B cell (primary cell): ENCODE measurements at regions not wholly inside any gene's neighbourhood (a gene's known extent, or its start where the extent isn't known, plus 50 kb on each side); places are given as distances from the start of the nearest gene placed in this dataset.

ENCODE experiments used
- ATAC-seq: fragments of 200-7000 bp; cut with Tn5 transposase; one replicate; pipeline ENCODE4 v1.10.0; 2021; ENCODE audit warnings: low read depth, mild to moderate bottlenecking, moderate number of reproducible peaks, moderate library complexity
- CTCF ChIA-PET: fragments of 350-600 bp; sonication (Branson Sonifier 250); formaldehyde crosslinking; loops from one replicate; lab custom pipeline; 2021; ENCODE audit warnings: antibody characterized with exemption, inconsistent platforms; lab: Charles Lee
- POLR2A ChIA-PET: fragments of 350-600 bp; sonication (Branson Sonifier 250); formaldehyde crosslinking; loops from one replicate; lab custom pipeline; 2021; ENCODE audit warnings: antibody characterized with exemption; lab: Charles Lee
- DNase-seq: peaks from one replicate; pipeline ENCODE4 v3.0.0; 2013
- H2AFZ ChIP-seq: 2 replicates; pipeline ENCODE4 v1.6.1; 2012; ENCODE audit warnings: mild to moderate bottlenecking, low read depth, low read length; ENCODE audit not compliant: insufficient read depth, poor library complexity, severe bottlenecking
- H3K27ac ChIP-seq, 2 donors: 1 replicate in 1 of 2; 2 replicates in 1 of 2; pipeline ENCODE4 v1.5.1; 2012 to 2013; ENCODE audit warnings: low read length in 2 of 2, mild to moderate bottlenecking in 2 of 2, moderate library complexity in 1 of 2
- H3K27me3 ChIP-seq, 4 experiments: fragments of 200-600 bp in 1 of 4; sonication (generic) in 1 of 4; replicated peaks in 1 of 4; 1 replicate in 2 of 4; 2 replicates in 2 of 4; pipeline versions ENCODE4 v1.6.1 to v1.7.0; 2013 to 2016; ENCODE audit warnings: low read length in 3 of 4, mild to moderate bottlenecking in 2 of 4, mixed read lengths in 1 of 4, moderate library complexity in 1 of 4; ENCODE audit not compliant: insufficient read depth in 4 of 4, control insufficient read depth in 3 of 4; ENCODE audit errors: control extremely low read depth in 1 of 4
- H3K36me3 ChIP-seq, 2 experiments: replicated peaks in 1 of 2; 1 replicate in 1 of 2; 2 replicates in 1 of 2; pipeline versions ENCODE4 v1.6.1 to v1.7.1; 2013; ENCODE audit warnings: low read length in 1 of 2; ENCODE audit not compliant: insufficient read depth in 2 of 2, control insufficient read depth in 1 of 2; ENCODE audit errors: control extremely low read depth in 1 of 2, extremely low read depth in 1 of 2
- H3K4me1 ChIP-seq, 2 donors: fragments of 200-600 bp in 1 of 2; sonication (generic) in 1 of 2; 1 replicate in 1 of 2; 2 replicates in 1 of 2; pipeline versions ENCODE4 v1.5.1 to v1.6.1; 2013 to 2017; ENCODE audit warnings: low read length in 2 of 2; ENCODE audit not compliant: control insufficient read depth in 2 of 2, insufficient read depth in 2 of 2
- H3K4me2 ChIP-seq: replicated peaks from 2 replicates; pipeline ENCODE3; 2012; ENCODE audit warnings: mild to moderate bottlenecking, low read depth, low read length; ENCODE audit not compliant: poor library complexity, severe bottlenecking
- H3K4me3 ChIP-seq, 5 experiments: fragments of 200-600 bp in 1 of 5; sonication (generic) in 1 of 5; 1 replicate in 3 of 5; 2 replicates in 2 of 5; pipeline versions ENCODE4 v1.5.1 to v1.7.0; 2011 to 2016; ENCODE audit warnings: low read length in 4 of 5, mild to moderate bottlenecking in 4 of 5, low read depth in 2 of 5, control low read depth in 1 of 5, moderate library complexity in 1 of 5; ENCODE audit not compliant: insufficient read depth in 1 of 5; ENCODE audit errors: control extremely low read depth in 1 of 5, extremely low read depth in 1 of 5
- H3K79me2 ChIP-seq: fragments of 200-600 bp; sonication (generic); one replicate; pipeline ENCODE4 v1.6.0; 2016; ENCODE audit warnings: low read length; ENCODE audit not compliant: control insufficient read depth, insufficient read depth
- H3K9ac ChIP-seq: fragments of 200-600 bp; sonication (generic); 2 replicates; pipeline ENCODE4 v1.6.1; 2017; ENCODE audit warnings: mild to moderate bottlenecking, low read length, moderate library complexity
- H3K9me3 ChIP-seq, 3 donors: one replicate each; pipeline versions ENCODE4 v1.6.1 to v1.7.1; 2013; ENCODE audit warnings: low read length in 2 of 3; ENCODE audit not compliant: control insufficient read depth in 2 of 3, insufficient read depth in 1 of 3; ENCODE audit errors: control extremely low read depth in 1 of 3
- H4K20me1 ChIP-seq: 2 replicates; pipeline ENCODE4 v1.6.0; 2012; ENCODE audit warnings: mild to moderate bottlenecking, low read length; ENCODE audit not compliant: insufficient read depth, control insufficient read depth, poor library complexity, severe bottlenecking
- H3K27ac Mint-ChIP-seq: one replicate; pipeline ENCODE4 v1.8.0; 2021; ENCODE audit warnings: mixed read lengths
- H3K27me3 Mint-ChIP-seq: one replicate; pipeline ENCODE4 v1.8.0; 2021; ENCODE audit warnings: mixed read lengths
- H3K4me1 Mint-ChIP-seq: one replicate; pipeline ENCODE4 v1.8.0; 2021; ENCODE audit warnings: mixed read lengths
- H3K4me3 Mint-ChIP-seq: one replicate; pipeline ENCODE4 v1.8.0; 2021; ENCODE audit warnings: mixed read lengths
- H3K9me3 Mint-ChIP-seq: one replicate; pipeline ENCODE4 v1.8.0; 2022; ENCODE audit warnings: mixed read lengths; ENCODE audit not compliant: insufficient read depth
- EZH2 ChIP-seq: IDR thresholded peaks from 2 replicates; pipeline ENCODE4 v1.6.1; 2012; ENCODE audit warnings: borderline replicate concordance, low read depth, mild to moderate bottlenecking, moderate library complexity, low read length; ENCODE audit not compliant: insufficient read depth, poor library complexity, severe bottlenecking
- WGBS: methylation state at CpG from one replicate; pipeline ENCODE4 v1.1.5; 2013; ENCODE audit warnings: missing lambda C conversion rate; ENCODE audit not compliant: insufficient coverage; 5-methylcytosine and 5-hydroxymethylcytosine counted together
- intact Hi-C: fragments of 100-400 bp; cut with micrococcal nuclease; formaldehyde crosslinking; loops from one replicate; pipeline ENCODE4 v1.10.0; 2022
- TF ChIP-seq, protein P1 (sequence below): fragments of 200-600 bp; IDR thresholded peaks from one replicate; pipeline ENCODE4 v1.8.0; 2022; ENCODE audit warnings: antibody characterized with exemption, mild to moderate bottlenecking

GRCh38 chr3:27655547-27655946 lies 66.6 kb downstream of the EOMES start:
- no peak overlapping the region for H3K9ac ChIP-seq
- H3K4me1 Mint-ChIP-seq, result no peaks in the 10 kb centered on the region
- H4K20me1 ChIP-seq, result no peaks in the 10 kb centered on the region
- H3K36me3 ChIP-seq, result no peaks in the 10 kb centered on the region
- H3K4me1 ChIP-seq, result no peaks in the 10 kb centered on the region
- H3K4me3 Mint-ChIP-seq, result no peak overlapping the region
- ChIA-PET POLR2A (no interaction called here), CTCF (no interaction called here)
- no peak for ATAC-seq
- intact Hi-C loops, result loop anchor here (5.0 kb wide), 1 partner anchor 298 kb away; no protein-coding TSS in a partner anchor
- DNase-seq, result no peak
- WGBS, result 98% methylated on average over 5 of the region's 5 CpGs
- no peaks in the 10 kb centered on the region for H3K79me2 ChIP-seq
- no peak overlapping the region for H3K4me3 ChIP-seq
- no peaks in the 10 kb centered on the region for H3K9me3 Mint-ChIP-seq
- no peak overlapping the region for H3K27ac Mint-ChIP-seq
- no peak overlapping the region for H3K4me2 ChIP-seq
- TF ChIP-seq EZH2, result no peak
- TF ChIP-seq, protein P1, sequence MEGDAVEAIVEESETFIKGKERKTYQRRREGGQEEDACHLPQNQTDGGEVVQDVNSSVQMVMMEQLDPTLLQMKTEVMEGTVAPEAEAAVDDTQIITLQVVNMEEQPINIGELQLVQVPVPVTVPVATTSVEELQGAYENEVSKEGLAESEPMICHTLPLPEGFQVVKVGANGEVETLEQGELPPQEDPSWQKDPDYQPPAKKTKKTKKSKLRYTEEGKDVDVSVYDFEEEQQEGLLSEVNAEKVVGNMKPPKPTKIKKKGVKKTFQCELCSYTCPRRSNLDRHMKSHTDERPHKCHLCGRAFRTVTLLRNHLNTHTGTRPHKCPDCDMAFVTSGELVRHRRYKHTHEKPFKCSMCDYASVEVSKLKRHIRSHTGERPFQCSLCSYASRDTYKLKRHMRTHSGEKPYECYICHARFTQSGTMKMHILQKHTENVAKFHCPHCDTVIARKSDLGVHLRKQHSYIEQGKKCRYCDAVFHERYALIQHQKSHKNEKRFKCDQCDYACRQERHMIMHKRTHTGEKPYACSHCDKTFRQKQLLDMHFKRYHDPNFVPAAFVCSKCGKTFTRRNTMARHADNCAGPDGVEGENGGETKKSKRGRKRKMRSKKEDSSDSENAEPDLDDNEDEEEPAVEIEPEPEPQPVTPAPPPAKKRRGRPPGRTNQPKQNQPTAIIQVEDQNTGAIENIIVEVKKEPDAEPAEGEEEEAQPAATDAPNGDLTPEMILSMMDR, result no peak
- no peaks in the 10 kb centered on the region for H3K9me3 ChIP-seq
- H2AFZ ChIP-seq, result no peak overlapping the region
- no peak overlapping the region for H3K27ac ChIP-seq
- H3K27me3 ChIP-seq, result no peaks in the 10 kb centered on the region
- H3K27me3 Mint-ChIP-seq, result no peaks in the 10 kb centered on the region

GRCh38 chr3:27653803-27654558 lies 68.1 kb downstream of the EOMES start:
- Histone ChIP-seq H3K79me2 (no peaks in the 10 kb centered on the region), H3K9me3 (no peaks in the 10 kb centered on the region), H3K27me3 (no peaks in the 10 kb centered on the region), H3K4me3 (no peak overlapping the region), H3K4me1 (no peaks in the 10 kb centered on the region), H4K20me1 (no peaks in the 10 kb centered on the region), H3K4me2 (no peak overlapping the region), H3K27ac (no peak overlapping the region), H3K36me3 (no peaks in the 10 kb centered on the region), H2AFZ (no peak overlapping the region), H3K9ac (no peak overlapping the region)
- ChIA-PET POLR2A (no interaction called here), CTCF (no interaction called here)
- Mint-ChIP-seq H3K27ac (no peak overlapping the region), H3K4me3 (no peak overlapping the region), H3K27me3 (no peaks in the 10 kb centered on the region), H3K4me1 (no peaks in the 10 kb centered on the region), H3K9me3 (no peaks in the 10 kb centered on the region)
- TF ChIP-seq EZH2, result no peak
- TF ChIP-seq, protein P1, result no peak
- WGBS, result no CpG with 5 or more reads among the region's 3 CpGs
- ATAC-seq, result no peak
- no peak for DNase-seq
- intact Hi-C loops, result no loop called here
